ENCODE measurements at regions not wholly inside any gene's neighbourhood (a gene's known extent, or its start where the extent isn't known, plus 50 kb on each side); places are given as distances from the start of the nearest gene placed in this dataset.
"Not testable (repeated sequence)": the region's sequence is repeated elsewhere in the genome, so short reads cannot be mapped to it uniquely, and the experiment has no call there.

DNA sequence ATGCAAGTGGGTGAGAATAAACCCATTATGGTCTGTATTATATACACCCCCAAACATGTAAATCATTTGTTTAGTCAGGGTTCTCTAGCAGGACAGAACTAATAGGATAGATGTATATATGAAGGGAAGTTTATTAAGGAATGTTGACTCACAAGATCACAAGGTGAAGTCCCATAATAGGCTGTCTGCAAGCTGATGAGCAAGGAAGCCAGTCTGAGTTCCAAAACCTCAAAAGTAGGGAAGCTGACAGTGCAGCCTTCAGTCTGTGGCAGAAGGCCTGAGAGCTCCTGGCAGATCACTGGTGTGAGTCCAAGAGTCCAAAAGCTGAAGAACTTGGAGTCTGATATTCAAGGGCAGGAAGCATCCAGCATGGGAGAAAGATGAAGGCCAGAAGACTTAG lies 270.8 kb upstream of the PRICKLE1 start:
- TF ChIP-seq, protein P1, sequence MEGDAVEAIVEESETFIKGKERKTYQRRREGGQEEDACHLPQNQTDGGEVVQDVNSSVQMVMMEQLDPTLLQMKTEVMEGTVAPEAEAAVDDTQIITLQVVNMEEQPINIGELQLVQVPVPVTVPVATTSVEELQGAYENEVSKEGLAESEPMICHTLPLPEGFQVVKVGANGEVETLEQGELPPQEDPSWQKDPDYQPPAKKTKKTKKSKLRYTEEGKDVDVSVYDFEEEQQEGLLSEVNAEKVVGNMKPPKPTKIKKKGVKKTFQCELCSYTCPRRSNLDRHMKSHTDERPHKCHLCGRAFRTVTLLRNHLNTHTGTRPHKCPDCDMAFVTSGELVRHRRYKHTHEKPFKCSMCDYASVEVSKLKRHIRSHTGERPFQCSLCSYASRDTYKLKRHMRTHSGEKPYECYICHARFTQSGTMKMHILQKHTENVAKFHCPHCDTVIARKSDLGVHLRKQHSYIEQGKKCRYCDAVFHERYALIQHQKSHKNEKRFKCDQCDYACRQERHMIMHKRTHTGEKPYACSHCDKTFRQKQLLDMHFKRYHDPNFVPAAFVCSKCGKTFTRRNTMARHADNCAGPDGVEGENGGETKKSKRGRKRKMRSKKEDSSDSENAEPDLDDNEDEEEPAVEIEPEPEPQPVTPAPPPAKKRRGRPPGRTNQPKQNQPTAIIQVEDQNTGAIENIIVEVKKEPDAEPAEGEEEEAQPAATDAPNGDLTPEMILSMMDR (IDR thresholded peaks at IDR 0.05; ENCODE audit: low read depth, low read length, missing input control), result not testable (repeated sequence)
- not testable (repeated sequence) for TF ChIP-seq EGR1 (IDR thresholded peaks at IDR 0.05; ENCODE audit: low read depth in 2 of 2)

All from liver (tissue), 3 donors.